Type B pancreatic cell (in vitro differentiated cells): ENCODE measurements at regions not wholly inside any gene's neighbourhood (a gene's known extent, or its start where the extent isn't known, plus 50 kb on each side); places are given as distances from the start of the nearest gene placed in this dataset.

Source experiments
- DNase-seq: peaks from one replicate; pipeline ENCODE4 v3.0.0; 2021; ENCODE audit warnings: mixed read lengths; ENCODE audit not compliant: unreplicated experiment; ENCODE audit errors: extremely low spot score
- H3K27ac Mint-ChIP-seq: 2 replicates; pipeline ENCODE4 v1.8.0; 2021; ENCODE audit warnings: mild to moderate bottlenecking, mixed read lengths
- H3K27me3 Mint-ChIP-seq: 2 replicates; pipeline ENCODE4 v1.8.0; 2021; ENCODE audit warnings: mixed read lengths
- H3K36me3 Mint-ChIP-seq: 2 replicates; pipeline ENCODE4 v1.8.0; 2021; ENCODE audit warnings: mixed read lengths
- H3K4me1 Mint-ChIP-seq: one replicate; pipeline ENCODE4 v1.8.0; 2021; ENCODE audit warnings: mixed read lengths; ENCODE audit not compliant: unreplicated experiment
- H3K4me3 Mint-ChIP-seq: 2 replicates; pipeline ENCODE4 v1.8.0; 2021; ENCODE audit warnings: mild to moderate bottlenecking, mixed read lengths
- H3K9me3 Mint-ChIP-seq: 2 replicates; pipeline ENCODE4 v1.8.0; 2021; ENCODE audit warnings: mixed read lengths
- TF ChIP-seq, protein P1 (sequence below): fragments of 200-600 bp; sonication (generic); conservative IDR thresholded peaks from 2 replicates; pipeline ENCODE4 v1.5.0; 2021; ENCODE audit warnings: antibody characterized with exemption, mild to moderate bottlenecking

DNA sequence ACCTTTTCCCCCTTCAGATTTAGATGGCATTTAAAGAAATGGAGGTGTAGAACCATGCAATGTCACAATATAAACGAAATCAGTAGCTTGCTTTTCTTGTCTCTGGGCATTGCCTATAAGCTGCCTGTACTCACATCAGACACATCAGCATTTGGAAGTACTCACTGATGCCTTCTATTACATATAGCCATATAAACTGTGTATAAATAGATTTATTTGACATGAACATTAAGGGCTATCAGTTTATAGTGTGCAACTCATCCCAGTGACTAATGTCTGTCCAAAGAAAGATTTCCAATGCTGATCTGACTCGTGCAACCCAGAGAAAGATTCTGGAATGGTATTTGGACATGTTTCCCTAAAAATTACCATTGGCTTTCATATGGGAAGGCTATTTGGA is 417.9 kb upstream of the MAF start:
- Mint-ChIP-seq H3K36me3 (no peaks in the 10 kb centered on the region), H3K9me3 (no peaks in the 10 kb centered on the region), H3K4me1 (no peaks in the 10 kb centered on the region), H3K27me3 (no peaks in the 10 kb centered on the region), H3K4me3 (no peak overlapping the region), H3K27ac (no peak overlapping the region)
- DNase-seq, result no peak
- TF ChIP-seq, protein P1, sequence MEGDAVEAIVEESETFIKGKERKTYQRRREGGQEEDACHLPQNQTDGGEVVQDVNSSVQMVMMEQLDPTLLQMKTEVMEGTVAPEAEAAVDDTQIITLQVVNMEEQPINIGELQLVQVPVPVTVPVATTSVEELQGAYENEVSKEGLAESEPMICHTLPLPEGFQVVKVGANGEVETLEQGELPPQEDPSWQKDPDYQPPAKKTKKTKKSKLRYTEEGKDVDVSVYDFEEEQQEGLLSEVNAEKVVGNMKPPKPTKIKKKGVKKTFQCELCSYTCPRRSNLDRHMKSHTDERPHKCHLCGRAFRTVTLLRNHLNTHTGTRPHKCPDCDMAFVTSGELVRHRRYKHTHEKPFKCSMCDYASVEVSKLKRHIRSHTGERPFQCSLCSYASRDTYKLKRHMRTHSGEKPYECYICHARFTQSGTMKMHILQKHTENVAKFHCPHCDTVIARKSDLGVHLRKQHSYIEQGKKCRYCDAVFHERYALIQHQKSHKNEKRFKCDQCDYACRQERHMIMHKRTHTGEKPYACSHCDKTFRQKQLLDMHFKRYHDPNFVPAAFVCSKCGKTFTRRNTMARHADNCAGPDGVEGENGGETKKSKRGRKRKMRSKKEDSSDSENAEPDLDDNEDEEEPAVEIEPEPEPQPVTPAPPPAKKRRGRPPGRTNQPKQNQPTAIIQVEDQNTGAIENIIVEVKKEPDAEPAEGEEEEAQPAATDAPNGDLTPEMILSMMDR, result no peak

GRCh38 chr16:80016731-80017326 is 416.3 kb upstream of the MAF start:
- no peaks in the 10 kb centered on the region for H3K36me3 Mint-ChIP-seq
- H3K27me3 Mint-ChIP-seq, result no peaks in the 10 kb centered on the region
- H3K9me3 Mint-ChIP-seq, result no peaks in the 10 kb centered on the region
- no peak overlapping the region for H3K27ac Mint-ChIP-seq
- TF ChIP-seq, protein P1, result no peak
- H3K4me3 Mint-ChIP-seq, result no peak overlapping the region
- DNase-seq, result no peak
- H3K4me1 Mint-ChIP-seq, result no peaks in the 10 kb centered on the region

GRCh38 chr16:80015566-80015965 is 415.0 kb upstream of the MAF start:
- Mint-ChIP-seq H3K9me3 (no peaks in the 10 kb centered on the region), H3K27ac (no peak overlapping the region), H3K27me3 (peaks cover 1% of the 10 kb centered on the region), H3K4me3 (no peak overlapping the region), H3K4me1 (no peaks in the 10 kb centered on the region), H3K36me3 (no peaks in the 10 kb centered on the region)
- TF ChIP-seq, protein P1, result no peak
- no peak for DNase-seq

- no peak for DNase-seq
- H3K4me3 Mint-ChIP-seq, result no peak overlapping the region
- no peak overlapping the region for H3K27ac Mint-ChIP-seq
- H3K9me3 Mint-ChIP-seq, result no peaks in the 10 kb centered on the region
- H3K4me1 Mint-ChIP-seq, result no peaks in the 10 kb centered on the region
- TF ChIP-seq, protein P1, result no peak
- no peaks in the 10 kb centered on the region for H3K36me3 Mint-ChIP-seq
- peaks cover 3% of the 10 kb centered on the region for H3K27me3 Mint-ChIP-seq
Observed at GRCh38 chr16:80014241-80014939, 413.9 kb upstream of the MAF start.

DNA sequence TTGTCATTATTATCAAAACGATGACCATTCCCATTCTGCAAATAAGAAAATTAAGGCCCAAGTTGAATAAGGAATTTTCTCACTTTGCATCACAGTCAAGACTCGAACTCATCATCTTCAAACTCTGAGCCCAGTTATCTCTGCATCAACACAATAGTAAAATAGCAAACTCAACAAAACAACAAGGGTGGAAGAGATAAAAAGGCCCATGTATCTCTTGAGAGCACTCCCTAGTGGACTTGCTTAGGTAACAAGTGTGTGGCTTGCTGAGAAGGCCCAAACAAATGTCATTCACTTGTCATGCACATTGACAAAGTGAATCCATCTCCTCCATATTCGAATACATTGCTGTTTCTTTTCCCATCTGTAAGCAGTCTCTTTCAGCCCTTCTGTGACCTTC is 412.0 kb upstream of the MAF start:
- Mint-ChIP-seq H3K4me1 (no peaks in the 10 kb centered on the region), H3K9me3 (no peaks in the 10 kb centered on the region)
- TF ChIP-seq, protein P1, result no peak

More for the DNA sequence above, 412.0 kb upstream of the MAF start:
- Mint-ChIP-seq H3K27ac (no peak overlapping the region), H3K4me3 (no peak overlapping the region), H3K27me3 (peaks cover 3% of the 10 kb centered on the region), H3K36me3 (no peaks in the 10 kb centered on the region)
- no peak for DNase-seq
